Left renal pelvis (tissue), 4 donors: ENCODE measurements at regions not wholly inside any gene's neighbourhood (a gene's known extent, or its start where the extent isn't known, plus 50 kb on each side); places are given as distances from the start of the nearest gene placed in this dataset.

Experiments
- DNase-seq, 4 donors: peaks; one replicate each; pipeline ENCODE4 v3.0.0-alpha.2; 2013; ENCODE audit warnings: low read depth in 4 of 4, low spot score in 3 of 4

DNA sequence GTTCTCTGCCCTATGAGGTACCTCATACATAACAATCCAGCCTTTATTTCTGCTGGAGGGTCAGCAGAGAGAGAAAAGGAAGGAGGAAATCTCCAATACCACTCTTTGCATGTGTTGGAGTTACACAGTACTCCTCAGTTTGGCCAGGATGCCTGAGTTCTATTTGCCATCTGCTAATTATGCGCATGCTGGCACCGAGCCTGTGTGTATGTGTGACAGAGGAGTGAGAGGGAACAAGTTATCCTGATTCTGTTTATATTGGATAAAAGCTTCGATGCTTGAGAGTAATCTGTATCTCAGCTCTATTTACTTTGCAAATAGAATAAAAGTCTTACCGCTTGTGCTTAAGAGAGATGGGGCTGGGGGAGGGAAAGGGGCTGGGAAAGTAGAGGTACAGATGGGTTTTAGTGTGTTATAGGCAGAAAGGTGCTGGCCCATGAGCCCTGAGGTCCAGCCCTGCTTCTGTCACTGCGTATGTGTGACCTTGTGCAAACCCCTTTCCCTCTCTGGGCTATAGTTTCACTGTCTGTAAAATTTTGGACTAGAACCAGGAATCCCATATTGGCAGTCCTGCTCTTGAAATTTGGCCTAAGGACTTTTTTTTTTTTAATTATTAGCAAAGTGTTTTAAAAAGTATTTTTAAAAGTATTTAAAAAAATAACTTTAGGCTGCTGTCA, 54.5 kb upstream of the PLXNA2 start:
- DNase-seq: no peak

DNA sequence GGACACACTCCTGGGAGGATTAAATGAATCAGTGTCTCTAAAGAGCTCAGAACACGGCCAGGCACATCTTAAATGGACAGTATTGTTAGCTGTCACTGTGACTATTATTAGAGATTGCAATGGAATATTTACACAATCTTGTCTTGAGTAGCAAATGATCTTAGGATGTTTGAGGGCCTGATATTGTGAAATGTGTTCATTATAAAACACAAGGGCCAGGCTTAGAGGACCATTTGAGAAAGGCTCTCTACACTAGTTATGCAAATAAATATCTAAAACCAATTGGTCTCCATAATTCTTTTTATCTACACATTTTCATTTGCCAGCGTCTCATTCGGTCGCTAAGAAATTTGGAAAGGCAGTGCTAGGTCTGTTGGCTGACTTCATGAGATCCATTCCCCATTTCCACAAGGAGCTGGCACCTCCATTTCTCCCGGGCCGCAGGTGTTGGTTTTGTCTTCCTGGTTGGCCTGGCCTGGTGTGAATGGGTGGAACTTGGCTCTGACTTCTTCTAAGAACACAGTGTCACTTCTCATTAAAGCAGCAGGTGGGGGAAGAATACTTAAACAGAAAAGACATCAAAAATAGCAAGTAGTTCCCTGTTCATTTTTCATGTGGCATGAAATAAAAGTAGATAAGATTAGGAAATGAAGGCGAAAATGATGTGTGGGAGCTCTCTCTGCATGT, 56.0 kb upstream of the PLXNA2 start:
- no peak for DNase-seq

DNA sequence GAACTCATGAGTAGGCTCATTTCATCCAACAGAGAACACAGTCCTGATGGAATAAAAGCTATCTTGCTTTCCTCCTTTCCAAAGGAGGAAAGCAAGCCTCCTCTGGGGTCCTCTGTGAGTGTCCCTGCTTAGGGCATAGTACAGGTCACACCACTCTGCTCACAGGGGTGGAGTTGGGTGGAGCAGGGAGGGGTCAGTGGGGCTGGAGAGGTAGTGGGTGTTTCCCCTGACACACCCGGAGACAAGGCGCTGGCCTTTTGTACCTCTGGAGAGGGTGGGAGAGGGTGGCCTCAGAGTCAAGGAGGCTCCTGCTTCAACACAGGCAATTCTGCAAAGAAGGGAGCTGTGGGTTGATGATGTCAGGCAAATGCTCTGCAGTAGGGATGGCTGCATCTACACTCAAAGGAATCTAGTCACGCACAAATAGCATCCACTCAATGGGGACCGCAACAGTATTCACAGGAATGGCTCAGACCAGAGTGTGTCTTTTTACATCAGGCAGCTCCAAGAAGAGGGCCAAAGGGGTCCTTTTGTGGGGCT, 58.6 kb upstream of the PLXNA2 start:
- DNase-seq: no peak

DNA sequence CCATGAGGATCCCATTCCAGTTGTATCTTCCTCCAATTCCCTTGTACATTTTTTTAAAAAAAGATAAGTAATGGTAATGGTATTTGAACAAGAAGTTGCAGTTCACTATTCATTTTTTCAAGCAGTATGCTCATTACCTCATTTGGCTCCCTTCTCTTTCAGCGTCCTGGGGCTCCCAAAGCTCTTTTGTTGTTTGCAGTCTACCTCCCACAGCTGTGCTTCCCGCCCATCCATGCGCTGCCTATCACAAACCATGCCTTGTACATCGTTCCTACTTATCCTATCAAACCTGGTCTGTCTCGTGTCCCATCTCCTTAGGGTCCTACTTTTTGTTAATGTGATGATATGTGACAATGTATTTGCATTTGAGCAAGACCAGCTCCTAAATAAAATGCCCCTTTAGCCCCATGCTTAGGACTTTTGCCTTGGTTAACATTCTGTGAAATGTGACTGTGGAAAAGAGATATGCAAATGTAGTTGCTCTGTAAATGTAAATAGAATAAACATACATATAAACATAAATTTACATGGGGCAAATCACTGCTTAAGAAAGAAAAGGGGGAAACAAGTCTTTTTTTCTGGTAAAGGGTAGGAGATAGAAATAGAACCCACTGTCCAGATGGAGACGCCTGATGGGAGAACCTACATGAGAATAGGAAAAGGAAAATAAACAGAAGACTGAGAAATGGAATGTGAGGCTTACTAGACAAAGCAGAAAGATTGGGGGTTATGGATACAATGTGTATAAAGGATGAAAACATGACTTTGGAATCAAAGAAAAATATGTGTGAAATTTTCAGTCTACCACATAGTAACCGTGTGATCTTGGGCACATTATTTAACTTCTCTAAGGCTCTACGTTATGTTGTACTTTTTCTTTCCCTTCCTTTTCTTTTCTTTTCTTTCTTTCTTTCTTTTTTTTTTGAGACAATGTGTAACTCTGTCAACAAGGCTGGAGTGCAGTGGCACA, 59.8 kb upstream of the PLXNA2 start:
- DNase-seq: no peak

DNA sequence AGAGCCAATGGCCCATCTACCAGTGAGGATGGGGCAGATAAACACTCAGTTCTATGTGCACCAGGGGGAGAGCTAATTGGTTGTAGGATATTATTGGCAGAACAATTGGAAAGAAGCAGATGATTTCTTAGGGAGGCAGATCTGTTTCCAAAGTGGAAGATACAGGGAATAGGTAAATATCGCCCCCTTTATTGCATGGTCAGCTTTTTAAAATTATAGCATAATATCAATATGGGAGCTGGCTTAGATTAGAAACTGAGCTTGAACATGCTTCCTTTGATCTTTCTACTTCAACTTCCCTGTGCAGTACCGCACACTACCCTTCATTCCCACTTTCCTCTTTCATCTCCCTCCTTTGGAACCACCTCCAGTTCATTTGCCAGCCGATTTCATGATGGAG, 64.0 kb upstream of the PLXNA2 start:
- no peak for DNase-seq

DNA sequence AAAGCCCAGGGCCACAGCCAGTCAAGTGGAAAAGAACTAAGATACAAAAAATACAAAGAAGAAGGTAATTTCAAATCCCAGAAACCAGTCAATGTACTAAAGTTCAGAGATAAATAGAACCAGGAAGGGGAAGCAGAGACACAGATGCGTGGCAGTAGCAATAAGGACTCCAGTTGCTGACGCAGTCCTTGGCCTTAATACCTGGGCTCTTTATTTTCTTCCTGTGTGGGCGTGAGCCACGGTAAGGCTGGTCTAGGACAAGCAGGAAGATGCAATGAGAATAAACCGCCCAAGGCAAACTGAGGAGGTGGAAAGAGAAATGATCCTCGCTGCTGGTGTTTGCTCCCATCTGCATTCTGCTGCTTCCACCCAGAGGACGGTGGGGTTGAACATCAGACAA, 65.6 kb upstream of the PLXNA2 start:
- DNase-seq: no peak

DNA sequence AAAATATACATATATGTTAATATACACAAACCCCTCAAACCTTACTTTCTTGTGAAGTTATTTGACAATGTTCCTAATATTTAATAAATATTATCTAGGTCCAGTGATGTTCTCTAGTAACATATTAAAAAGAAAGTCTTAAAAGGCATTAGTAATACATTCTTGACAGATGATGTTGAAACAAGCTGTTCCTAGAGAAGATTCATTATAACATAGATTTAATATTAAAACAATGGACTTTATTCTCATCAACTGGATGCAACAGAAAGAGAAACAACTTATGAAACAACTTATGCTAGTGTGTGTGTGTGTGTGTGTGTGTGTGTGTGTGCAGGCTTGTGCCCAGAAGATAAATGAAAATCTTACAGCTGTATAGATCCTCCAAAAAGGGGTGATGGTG, 68.5 kb upstream of the PLXNA2 start:
- DNase-seq: no peak

DNA sequence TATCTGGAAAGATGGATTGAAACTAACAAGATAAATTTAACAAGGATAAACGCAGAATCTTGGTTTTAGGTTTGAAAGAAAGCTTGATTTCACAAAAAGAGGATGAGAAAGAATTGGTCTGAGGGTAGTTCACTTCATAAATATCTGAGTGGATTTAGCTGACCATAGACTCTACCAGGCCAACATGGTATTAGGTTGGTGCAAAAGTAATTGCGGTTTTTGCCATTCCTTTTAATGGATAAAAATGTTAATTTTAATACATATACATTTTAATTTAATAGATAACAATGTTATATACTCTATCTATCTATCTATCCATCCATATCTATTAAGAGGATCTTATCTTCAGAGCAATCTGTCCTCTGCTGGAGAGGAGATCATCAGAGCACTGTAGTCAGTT, 70.2 kb upstream of the PLXNA2 start:
- DNase-seq: no peak

DNA sequence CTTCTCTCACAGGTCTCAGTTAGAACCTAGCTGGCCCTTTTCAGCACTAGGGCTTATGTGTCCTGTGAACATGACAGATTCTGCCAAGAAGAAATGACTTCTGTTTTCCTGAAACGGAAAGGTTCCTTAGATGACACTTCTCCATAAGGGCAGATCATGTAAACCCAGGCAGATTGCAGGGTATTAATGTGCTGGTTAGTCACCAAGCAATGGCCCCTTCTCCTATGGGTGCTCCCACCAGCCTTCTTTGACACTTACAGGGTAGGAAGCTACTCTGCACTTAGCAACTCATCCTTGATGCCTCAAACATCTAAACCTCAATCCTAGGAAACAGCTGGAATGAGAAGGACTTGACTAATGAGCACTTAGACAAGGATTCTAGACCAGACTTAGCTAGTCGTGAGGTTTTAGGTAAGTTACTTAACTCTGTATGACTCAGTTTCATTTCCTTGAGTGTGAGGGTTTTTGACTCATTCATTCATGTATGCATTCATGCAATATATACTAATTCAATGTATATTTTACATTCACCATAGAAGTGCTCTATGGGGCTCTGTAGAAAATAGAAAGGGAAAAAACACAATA, 74.1 kb upstream of the PLXNA2 start:
- DNase-seq: no peak

DNA sequence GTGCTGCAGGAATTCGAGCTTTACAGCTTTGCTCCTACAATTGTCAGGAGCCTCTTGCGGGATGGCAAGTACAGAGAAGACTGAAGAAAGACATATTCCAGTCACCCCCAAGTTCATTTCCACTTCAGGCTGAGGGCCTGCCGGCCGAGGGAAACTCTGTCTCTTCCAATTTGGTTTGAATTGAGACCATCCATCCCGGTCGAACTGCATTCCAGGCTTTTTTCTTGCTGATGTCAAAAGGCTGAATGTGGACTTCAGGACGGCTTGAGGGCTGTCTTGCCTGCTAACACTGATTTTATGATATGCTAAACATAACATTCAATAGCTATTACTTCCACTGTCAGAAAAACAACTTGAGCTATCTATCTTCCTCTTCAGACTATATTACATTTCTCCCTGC, 79.8 kb upstream of the PLXNA2 start:
- DNase-seq: no peak

DNA sequence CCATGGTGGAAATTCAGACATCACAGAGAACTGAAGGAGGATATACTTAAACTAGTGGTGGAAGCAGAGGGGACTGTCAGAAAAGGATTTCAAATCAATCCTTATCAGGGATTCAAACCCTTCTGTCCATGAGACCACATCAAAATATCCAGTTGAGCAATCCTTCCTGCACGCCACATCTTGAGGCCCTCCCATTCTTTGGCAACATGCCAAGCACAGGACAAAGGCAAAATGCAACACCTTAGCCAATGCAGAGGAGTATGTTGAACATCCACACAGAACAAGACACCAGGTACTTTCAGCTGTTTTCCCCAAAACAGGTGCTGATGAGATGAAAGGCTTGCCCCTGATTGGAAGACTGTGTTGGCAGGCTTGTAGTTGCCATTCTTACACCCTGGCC, 81.8 kb upstream of the PLXNA2 start:
- DNase-seq: no peak

DNA sequence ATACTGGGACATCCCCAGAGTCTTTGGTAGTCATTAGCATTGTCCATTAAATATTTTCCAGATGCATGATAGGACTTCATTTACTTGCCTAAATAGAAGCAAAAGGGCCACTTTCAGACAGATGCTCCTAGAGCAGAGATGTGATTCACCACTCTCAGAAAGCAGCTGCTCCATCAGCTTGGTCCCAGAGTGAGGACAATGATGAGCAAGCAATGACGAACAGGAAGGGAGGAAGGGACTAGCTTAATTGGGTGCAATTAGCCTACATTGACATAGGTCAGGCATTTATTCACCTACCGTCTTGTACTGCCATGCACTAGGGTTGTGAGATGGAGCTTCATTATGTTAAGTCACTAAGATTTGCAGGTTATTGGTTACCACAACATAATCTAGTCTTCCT, 85.1 kb upstream of the PLXNA2 start:
- DNase-seq: no peak

DNA sequence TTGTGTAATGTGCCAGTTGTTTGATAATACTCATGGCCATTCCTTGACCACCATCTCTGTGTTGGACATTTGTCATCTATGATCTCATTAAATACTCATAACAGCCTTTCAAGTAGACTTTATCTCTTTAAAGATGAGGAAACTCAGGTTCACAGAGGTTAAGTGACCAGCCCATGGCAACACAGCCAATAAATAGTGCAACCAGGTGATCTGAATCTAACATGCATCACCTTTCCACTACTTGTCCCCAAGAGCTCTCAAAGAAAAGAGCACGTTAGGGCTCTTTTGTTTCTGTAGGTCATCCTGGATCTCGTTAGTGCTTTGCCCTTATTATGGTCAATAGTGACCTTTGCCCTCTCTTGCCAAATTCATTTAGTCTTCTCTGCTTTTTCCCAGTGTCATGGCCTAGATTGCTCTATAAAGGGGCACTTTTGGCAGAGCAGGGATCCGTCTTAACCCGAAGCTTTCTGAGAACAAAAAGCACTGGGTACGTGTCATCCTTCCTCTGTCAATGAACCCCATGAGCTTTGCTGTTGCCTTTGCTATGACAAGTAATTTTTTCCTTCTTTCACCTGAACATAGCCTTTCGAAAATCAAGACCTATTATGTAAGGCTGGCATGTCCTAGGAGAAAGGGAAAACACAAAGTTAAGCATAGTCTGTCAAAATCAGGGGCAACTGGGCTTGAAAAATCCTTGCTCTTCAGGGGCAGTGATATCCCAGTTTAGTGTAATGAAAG, 88.0 kb upstream of the PLXNA2 start:
- no peak for DNase-seq

DNA sequence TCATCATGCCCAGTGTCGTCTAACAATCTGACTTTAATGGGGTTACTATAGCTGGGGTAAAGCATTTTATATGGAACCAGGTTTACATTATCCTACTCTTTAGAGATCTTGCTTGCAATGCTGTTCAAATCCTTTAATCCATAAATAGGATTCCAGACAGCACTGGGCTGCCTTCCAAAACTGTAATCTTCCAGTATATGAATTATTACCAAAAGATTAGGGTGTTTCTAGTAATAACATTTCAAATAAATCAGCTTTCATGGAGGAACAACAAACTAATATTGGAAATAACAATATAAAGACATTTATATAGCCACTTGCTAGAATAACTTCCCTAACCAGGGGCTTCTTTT, 88.6 kb upstream of the PLXNA2 start:
- DNase-seq: peak in 2 of 4 donors; percentile 20 to 25

DNA sequence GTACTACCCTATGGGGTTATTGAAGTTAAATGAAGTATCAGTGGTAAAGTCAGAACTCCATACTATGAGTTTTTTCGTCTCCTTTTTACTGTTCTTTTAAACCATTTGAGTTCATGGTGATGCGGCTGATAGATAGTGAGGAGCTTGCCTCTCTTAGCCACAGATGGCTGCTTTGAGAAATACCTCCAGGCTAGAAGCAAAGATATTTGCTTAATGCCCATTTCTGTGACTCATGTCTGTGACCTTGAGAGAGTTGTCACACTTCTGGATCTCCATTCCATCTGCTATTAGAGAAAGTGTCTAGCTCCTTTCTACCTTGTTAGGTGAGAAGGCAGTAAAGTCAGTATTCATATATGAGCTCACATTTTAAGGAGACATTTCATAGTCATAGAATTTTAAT, 89.5 kb upstream of the PLXNA2 start:
- no peak for DNase-seq

DNA sequence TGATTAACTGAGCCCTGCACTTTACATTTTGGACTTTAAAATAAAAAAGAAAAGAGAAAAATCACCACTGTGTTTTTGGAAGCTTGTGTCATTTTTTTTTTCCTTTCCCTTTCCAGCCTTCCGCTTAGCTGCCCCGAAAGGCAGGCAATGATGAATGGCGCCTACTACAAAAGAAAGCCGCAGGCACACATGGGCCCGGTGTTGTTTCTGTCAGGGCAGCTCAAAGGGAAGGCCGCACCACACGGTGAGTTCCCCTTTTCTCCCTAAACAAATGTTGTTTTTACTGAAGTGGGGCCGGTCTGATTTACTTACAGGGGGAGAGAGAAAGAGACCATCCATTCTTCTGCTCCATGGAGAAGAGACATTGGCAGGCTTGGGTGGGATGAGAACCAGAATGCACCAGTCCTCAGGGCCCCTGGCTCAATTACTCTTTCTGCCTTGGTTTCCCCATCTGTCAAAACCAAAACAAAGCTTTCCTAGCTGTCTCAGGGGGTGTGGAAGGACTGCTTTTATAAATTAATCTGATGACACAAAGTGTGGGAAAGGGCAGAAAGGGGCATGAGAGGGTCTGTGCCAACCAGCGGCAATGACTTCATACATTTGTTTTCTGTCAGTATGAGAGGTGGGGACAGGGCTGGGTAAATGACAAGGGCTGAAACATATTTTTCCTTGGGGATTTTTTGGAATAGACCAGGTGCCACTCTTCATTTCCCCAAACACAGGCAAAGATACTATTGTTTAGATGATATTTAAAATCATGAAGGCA, 91.4 kb upstream of the PLXNA2 start:
- DNase-seq: no peak

DNA sequence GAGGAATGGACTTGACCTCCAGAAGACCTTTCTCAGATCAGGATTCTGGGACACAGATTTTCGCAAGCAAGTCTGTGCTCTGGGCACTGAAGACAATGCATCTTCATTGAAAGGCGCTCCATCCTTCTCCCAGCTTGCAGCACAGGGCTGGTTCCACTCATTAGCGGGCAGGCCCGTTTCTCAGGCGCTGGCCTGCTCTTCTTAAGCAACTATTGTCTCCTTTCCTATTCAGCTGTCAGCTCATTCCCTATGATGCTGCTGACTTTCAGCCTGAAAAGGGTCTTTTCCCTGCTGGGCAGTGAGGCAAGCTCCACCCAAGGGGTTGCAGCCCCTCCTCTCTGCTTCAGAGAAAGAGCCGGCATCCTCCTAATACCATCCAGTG, 91.9 kb upstream of the PLXNA2 start:
- no peak for DNase-seq

DNA sequence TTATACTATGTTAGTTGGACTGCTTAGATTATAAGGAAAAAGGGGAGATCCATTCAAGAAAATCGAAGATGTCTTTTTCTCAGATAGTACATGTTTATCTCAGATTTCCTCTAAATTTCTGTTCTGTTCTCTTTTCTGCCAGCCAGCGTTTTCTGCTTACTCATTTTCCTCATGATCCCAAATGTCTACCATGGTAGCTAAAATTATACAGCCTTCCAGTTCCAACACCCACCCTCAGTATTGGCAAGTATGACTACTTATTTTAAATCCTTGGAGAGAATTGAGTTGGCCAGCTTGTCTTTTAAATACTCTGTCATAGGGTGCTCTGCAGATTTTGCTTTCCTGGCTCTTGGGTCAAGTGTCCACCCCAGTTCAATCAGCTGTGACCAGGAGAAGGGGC, 95.7 kb upstream of the PLXNA2 start:
- DNase-seq: no peak

DNA sequence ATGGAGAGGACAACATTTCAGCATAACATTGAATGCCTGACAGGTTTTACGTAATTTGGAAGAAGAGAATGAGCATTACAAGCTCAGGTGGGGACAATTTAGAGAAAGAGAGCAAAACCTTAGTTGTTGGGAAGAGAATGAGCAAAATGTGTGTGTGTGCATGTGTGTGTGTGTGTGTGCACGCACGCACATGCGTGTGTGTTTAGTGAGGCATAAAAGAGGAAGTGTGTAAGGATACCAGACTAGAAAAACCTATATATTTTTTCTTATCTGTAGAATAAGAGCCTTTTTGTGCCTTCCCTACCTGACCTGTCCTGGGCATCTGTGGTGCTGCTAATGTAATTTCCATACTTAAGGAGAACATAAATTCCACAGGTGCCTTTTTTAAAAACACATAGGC, 99.0 kb upstream of the PLXNA2 start:
- no peak for DNase-seq
